H9 (cell line): ENCODE measurements at regions not wholly inside any gene's neighbourhood (a gene's known extent, or its start where the extent isn't known, plus 50 kb on each side); places are given as distances from the start of the nearest gene placed in this dataset.

ENCODE experiments used
- DNase-seq: peaks from one replicate; pipeline ENCODE4 v3.0.0-alpha.2; 2017
- H2AFZ ChIP-seq: one replicate; pipeline ENCODE4 v1.6.1; 2013; ENCODE audit warnings: mild to moderate bottlenecking, low read length, control low read depth, moderate library complexity
- H2AK5ac ChIP-seq: 2 replicates; pipeline ENCODE4 v1.6.1; 2013; ENCODE audit warnings: low read length, control low read depth, mixed read lengths; ENCODE audit not compliant: insufficient read length
- H2BK120ac ChIP-seq: one replicate; pipeline ENCODE4 v1.6.1; 2013; ENCODE audit warnings: low read depth, mild to moderate bottlenecking, low read length, control low read depth, inconsistent platforms; ENCODE audit not compliant: poor library complexity, severe bottlenecking
- H2BK12ac ChIP-seq: 2 replicates; pipeline ENCODE4 v1.6.1; 2013; ENCODE audit warnings: low read length, control low read depth, mixed read lengths, low read depth; ENCODE audit not compliant: insufficient read length
- H2BK15ac ChIP-seq: 2 replicates; pipeline ENCODE4 v1.6.1; 2013; ENCODE audit warnings: low read depth, low read length, control low read depth
- H2BK20ac ChIP-seq: one replicate; pipeline ENCODE4 v1.6.1; 2013; ENCODE audit warnings: low read depth, mild to moderate bottlenecking, low read length, control low read depth, inconsistent platforms; ENCODE audit not compliant: poor library complexity, severe bottlenecking
- H2BK5ac ChIP-seq: 2 replicates; pipeline ENCODE4 v1.6.1; 2013; ENCODE audit warnings: low read length, control low read depth, mixed read lengths; ENCODE audit not compliant: insufficient read length
- H3K14ac ChIP-seq: 2 replicates; pipeline ENCODE4 v1.6.1; 2013; ENCODE audit warnings: low read length, control low read depth; ENCODE audit not compliant: insufficient read depth
- H3K18ac ChIP-seq: 2 replicates; pipeline ENCODE4 v1.6.1; 2013; ENCODE audit warnings: low read depth, mild to moderate bottlenecking, mixed read lengths, low read length, control low read depth; ENCODE audit not compliant: insufficient read length
- H3K23ac ChIP-seq: 2 replicates; pipeline ENCODE4 v1.6.1; 2013; ENCODE audit warnings: low read length, control low read depth, mixed read lengths, low read depth; ENCODE audit not compliant: insufficient read length
- H3K23me2 ChIP-seq: 2 replicates; pipeline ENCODE4 v1.6.1; 2013; ENCODE audit warnings: low read depth, mild to moderate bottlenecking, mixed read lengths, low read length, control low read depth; ENCODE audit not compliant: insufficient read length, poor library complexity, severe bottlenecking
- H3K27ac ChIP-seq: 2 replicates; pipeline ENCODE4 v1.5.1; 2013; ENCODE audit warnings: low read length, control low read depth, mixed read lengths, low read depth; ENCODE audit not compliant: insufficient read length
- H3K27me3 ChIP-seq: 2 replicates; pipeline ENCODE4 v1.6.1; 2013; ENCODE audit warnings: low read length, control low read depth, inconsistent platforms; ENCODE audit not compliant: insufficient read depth
- H3K4ac ChIP-seq: 2 replicates; pipeline ENCODE4 v1.6.1; 2013; ENCODE audit warnings: low read depth, mild to moderate bottlenecking, control low read depth, inconsistent platforms, low read length, moderate library complexity
- H3K4me1 ChIP-seq: 2 replicates; pipeline ENCODE4 v1.6.1; 2013; ENCODE audit warnings: low read length, control low read depth, inconsistent platforms; ENCODE audit not compliant: insufficient read depth
- H3K4me2 ChIP-seq: 2 replicates; pipeline ENCODE4 v1.6.1; 2013; ENCODE audit warnings: low read length, control low read depth, mixed read lengths; ENCODE audit not compliant: insufficient read length, insufficient read depth
- H3K56ac ChIP-seq: 2 replicates; pipeline ENCODE4 v1.6.1; 2013; ENCODE audit warnings: low read depth, mild to moderate bottlenecking, mixed read lengths, low read length, control low read depth; ENCODE audit not compliant: insufficient read length
- H3K79me1 ChIP-seq: 2 replicates; pipeline ENCODE4 v1.6.1; 2013; ENCODE audit warnings: low read depth, mild to moderate bottlenecking, moderate library complexity, low read length, control low read depth, inconsistent platforms; ENCODE audit not compliant: insufficient read depth, poor library complexity, severe bottlenecking
- H3K79me2 ChIP-seq: 2 replicates; pipeline ENCODE4 v1.6.1; 2013; ENCODE audit warnings: low read length, control low read depth, inconsistent platforms; ENCODE audit not compliant: insufficient read depth
- H3K9ac ChIP-seq: 2 replicates; pipeline ENCODE4 v1.6.1; 2013; ENCODE audit warnings: low read length, control low read depth, mixed read lengths; ENCODE audit not compliant: insufficient read length; ENCODE audit errors: extremely low read depth
- H3K9me3 ChIP-seq: one replicate; pipeline ENCODE4 v1.6.1; 2013; ENCODE audit warnings: low read depth, low read length, inconsistent platforms; ENCODE audit not compliant: control insufficient read depth
- H3T11ph ChIP-seq: one replicate; pipeline ENCODE4 v1.6.1; 2013; ENCODE audit warnings: mild to moderate bottlenecking, low read length, control low read depth, inconsistent platforms
- H4K20me1 ChIP-seq: one replicate; pipeline ENCODE4 v1.6.1; 2013; ENCODE audit not compliant: control insufficient read depth, insufficient read length, insufficient read depth
- H4K5ac ChIP-seq: 2 replicates; pipeline ENCODE4 v1.6.1; 2013; ENCODE audit warnings: low read depth, mild to moderate bottlenecking, mixed read lengths, low read length, control low read depth; ENCODE audit not compliant: insufficient read length
- H4K8ac ChIP-seq: replicated peaks from 2 replicates; pipeline ENCODE4 v1.6.1; 2013; ENCODE audit warnings: low read length, control low read depth, mixed read lengths, low read depth; ENCODE audit not compliant: insufficient read length
- H4K91ac ChIP-seq: 2 replicates; pipeline ENCODE4 v1.6.1; 2013; ENCODE audit warnings: low read depth, mild to moderate bottlenecking, moderate library complexity, mixed read lengths, low read length, control low read depth; ENCODE audit not compliant: insufficient read length
- H3K27ac Mint-ChIP-seq, 3 experiments: 2 replicates in 2 of 3; 3 replicates in 1 of 3; pipeline ENCODE4 v1.8.0; 2020 to 2021; ENCODE audit warnings: mixed read lengths in 3 of 3, mild to moderate bottlenecking in 1 of 3, moderate library complexity in 1 of 3
- H3K27me3 Mint-ChIP-seq: 2 replicates; pipeline ENCODE4 v1.8.0; 2021; ENCODE audit warnings: low read depth, mild to moderate bottlenecking, moderate library complexity, mixed read lengths
- H3K36me3 Mint-ChIP-seq, 3 experiments: 2 replicates in 2 of 3; 3 replicates in 1 of 3; pipeline ENCODE4 v1.8.0; 2020 to 2021; ENCODE audit warnings: low read depth in 3 of 3, mixed read lengths in 3 of 3; ENCODE audit not compliant: insufficient read depth in 1 of 3
- H3K4me1 Mint-ChIP-seq, 2 experiments: 2 replicates each; pipeline ENCODE4 v1.8.0; 2020; ENCODE audit warnings: mixed read lengths in 2 of 2
- H3K4me3 Mint-ChIP-seq, 2 experiments: 2 replicates in 1 of 2; 3 replicates in 1 of 2; pipeline ENCODE4 v1.8.0; 2020 to 2021; ENCODE audit warnings: mild to moderate bottlenecking in 2 of 2, mixed read lengths in 2 of 2, moderate library complexity in 1 of 2
- H3K9me3 Mint-ChIP-seq, 2 experiments: 2 replicates in 1 of 2; 3 replicates in 1 of 2; pipeline ENCODE4 v1.8.0; 2020; ENCODE audit warnings: mild to moderate bottlenecking in 2 of 2, mixed read lengths in 2 of 2, moderate library complexity in 1 of 2
- WGBS: extraction: QIAGEN DNeasy Blood & Tissue Kit; methylation state at CpG from one replicate; pipeline ENCODE4 v1.1.7; 2013; ENCODE audit warnings: missing lambda C conversion rate, low lambda C conversion rate, mixed read lengths; ENCODE audit not compliant: insufficient read length; ENCODE audit errors: extremely low coverage; 5-methylcytosine and 5-hydroxymethylcytosine counted together
- TF ChIP-seq, protein P1 (sequence below): fragments of 200-600 bp; sonication (generic); conservative IDR thresholded peaks from 3 replicates; pipeline ENCODE4 v1.8.0; 2021; ENCODE audit warnings: antibody characterized with exemption, mild to moderate bottlenecking

- Histone ChIP-seq H3K4me2 (no peak overlapping the region), H3K23ac (no peak overlapping the region), H4K5ac (no peak overlapping the region), H3K9me3 (no peaks in the 10 kb centered on the region), H2AFZ (no peak overlapping the region), H3T11ph (no peak overlapping the region), H3K23me2 (no peaks in the 10 kb centered on the region), H2BK20ac (no peak overlapping the region), H3K27ac (no peak overlapping the region), H2BK120ac (no peak overlapping the region), H3K79me1 (no peaks in the 10 kb centered on the region), H3K27me3 (no peaks in the 10 kb centered on the region), H3K9ac (no peak overlapping the region), H4K8ac (no peak overlapping the region), H3K14ac (no peak overlapping the region), H2BK15ac (no peak overlapping the region), H3K4me1 (no peaks in the 10 kb centered on the region), H3K4ac (no peak overlapping the region), H3K79me2 (no peaks in the 10 kb centered on the region), H3K18ac (no peak overlapping the region), H3K56ac (no peak overlapping the region), H2AK5ac (no peak overlapping the region), H2BK5ac (no peak overlapping the region), H2BK12ac (no peak overlapping the region), H4K20me1 (no peaks in the 10 kb centered on the region), H4K91ac (no peak overlapping the region)
- no peak overlapping the region for H3K4me3 Mint-ChIP-seq
- H3K9me3 Mint-ChIP-seq = no peaks in the 10 kb centered on the region; a peak in 1 of 5 replicates
- WGBS = no CpG with 5 or more reads among the region's 2 CpGs
- DNase-seq = no peak
- H3K27me3 Mint-ChIP-seq = peaks cover 3% of the 10 kb centered on the region
- H3K27ac Mint-ChIP-seq = 0 out of 7 replicates have a peak overlapping the region, but pooled peaks of 1 of the 3 experiments have one; percentile 12
- peaks cover 0 to 2% (median 0%) of the 10 kb centered on the region in 3 experiments; a peak in 1 of 7 replicates for H3K36me3 Mint-ChIP-seq
- peaks cover 8 to 11% of the 10 kb centered on the region in 2 experiments for H3K4me1 Mint-ChIP-seq
- TF ChIP-seq, protein P1, sequence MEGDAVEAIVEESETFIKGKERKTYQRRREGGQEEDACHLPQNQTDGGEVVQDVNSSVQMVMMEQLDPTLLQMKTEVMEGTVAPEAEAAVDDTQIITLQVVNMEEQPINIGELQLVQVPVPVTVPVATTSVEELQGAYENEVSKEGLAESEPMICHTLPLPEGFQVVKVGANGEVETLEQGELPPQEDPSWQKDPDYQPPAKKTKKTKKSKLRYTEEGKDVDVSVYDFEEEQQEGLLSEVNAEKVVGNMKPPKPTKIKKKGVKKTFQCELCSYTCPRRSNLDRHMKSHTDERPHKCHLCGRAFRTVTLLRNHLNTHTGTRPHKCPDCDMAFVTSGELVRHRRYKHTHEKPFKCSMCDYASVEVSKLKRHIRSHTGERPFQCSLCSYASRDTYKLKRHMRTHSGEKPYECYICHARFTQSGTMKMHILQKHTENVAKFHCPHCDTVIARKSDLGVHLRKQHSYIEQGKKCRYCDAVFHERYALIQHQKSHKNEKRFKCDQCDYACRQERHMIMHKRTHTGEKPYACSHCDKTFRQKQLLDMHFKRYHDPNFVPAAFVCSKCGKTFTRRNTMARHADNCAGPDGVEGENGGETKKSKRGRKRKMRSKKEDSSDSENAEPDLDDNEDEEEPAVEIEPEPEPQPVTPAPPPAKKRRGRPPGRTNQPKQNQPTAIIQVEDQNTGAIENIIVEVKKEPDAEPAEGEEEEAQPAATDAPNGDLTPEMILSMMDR = peak; percentile 36; the same call in 2 of the 3 replicates
Observed at GRCh38 chr13:31476753-31477152, 262.6 kb upstream of the RXFP2 start.
